ENCODE measurements at regions not wholly inside any gene's neighbourhood (a gene's known extent, or its start where the extent isn't known, plus 50 kb on each side); places are given as distances from the start of the nearest gene placed in this dataset.

DNA sequence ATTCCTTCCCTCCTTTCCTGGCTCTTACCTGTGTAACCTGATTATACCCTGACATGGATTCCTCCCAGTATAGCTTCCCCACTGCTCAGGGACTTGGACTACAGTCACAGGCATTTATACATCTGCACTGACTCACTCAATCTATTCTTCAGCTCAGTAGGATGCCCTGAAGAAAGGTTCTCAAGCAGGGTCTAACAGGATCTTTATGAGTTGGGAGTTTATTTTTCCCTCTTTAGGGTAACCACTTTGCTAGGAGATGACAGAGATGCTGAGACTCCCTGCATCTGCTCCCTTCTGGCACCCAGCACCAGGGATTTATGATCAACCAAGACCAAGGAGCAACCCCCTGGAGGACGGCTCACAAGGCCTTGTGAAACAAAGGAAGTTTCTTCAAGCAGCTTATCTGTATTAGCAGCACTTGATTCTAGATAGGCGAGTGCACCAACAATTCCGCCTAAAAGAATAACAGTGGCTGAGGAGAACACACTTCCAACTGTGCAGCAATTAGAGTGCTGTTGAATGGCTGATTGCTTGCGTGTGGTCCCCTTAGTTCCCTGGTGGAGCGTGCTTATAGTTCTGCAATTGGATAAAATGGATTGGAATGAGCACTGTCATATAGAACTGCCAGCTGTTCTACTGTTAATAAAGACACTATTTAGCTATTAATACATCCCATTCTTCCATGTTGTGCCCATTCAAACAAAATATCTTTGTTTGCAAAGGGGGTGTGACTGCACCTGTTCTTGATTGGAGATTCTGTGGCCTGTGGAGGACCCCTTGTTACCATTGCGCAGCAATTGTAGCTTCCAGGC, 482.6 kb downstream of the ZNF608 start:
- TF ChIP-seq CTCF (conservative IDR thresholded peaks at IDR 0.05; ENCODE audit: low read depth, low read length) (no peak), EZH2 (IDR thresholded peaks at IDR 0.05; ENCODE audit: borderline replicate concordance, low read depth, low read length, poor library complexity, severe bottlenecking) (no peak)
